GM21619 (cell line): ENCODE measurements at regions not wholly inside any gene's neighbourhood (a gene's known extent, or its start where the extent isn't known, plus 50 kb on each side); places are given as distances from the start of the nearest gene placed in this dataset.

Experiments
- ATAC-seq: cut with Tn5 transposase; IDR thresholded peaks from one replicate; pipeline ENCODE4 v1.9.1; 2021; ENCODE audit not compliant: unreplicated experiment

DNA sequence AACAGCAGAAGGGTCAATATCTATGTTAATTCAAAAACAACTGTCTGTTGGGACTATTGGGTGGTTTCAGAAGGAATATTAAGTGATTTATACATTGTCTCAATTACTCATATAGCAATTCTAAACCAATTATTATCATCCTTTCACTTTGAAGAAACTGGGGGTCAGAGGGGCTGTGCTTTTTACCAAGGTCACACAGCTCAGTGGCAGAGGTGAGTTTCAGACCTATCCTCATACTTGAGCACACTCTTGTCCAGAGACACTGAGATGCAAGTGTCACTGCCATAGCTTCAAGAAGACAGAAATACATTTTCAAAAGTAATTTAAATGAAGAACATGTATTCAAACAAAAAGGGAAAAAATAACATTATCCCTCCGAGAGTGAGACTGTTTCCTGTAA, 195.3 kb downstream of the ARL4A start:
- ATAC-seq, result no peak

GRCh38 chr7:12884033-12884432, 196.6 kb downstream of the ARL4A start:
- ATAC-seq, result no peak

DNA sequence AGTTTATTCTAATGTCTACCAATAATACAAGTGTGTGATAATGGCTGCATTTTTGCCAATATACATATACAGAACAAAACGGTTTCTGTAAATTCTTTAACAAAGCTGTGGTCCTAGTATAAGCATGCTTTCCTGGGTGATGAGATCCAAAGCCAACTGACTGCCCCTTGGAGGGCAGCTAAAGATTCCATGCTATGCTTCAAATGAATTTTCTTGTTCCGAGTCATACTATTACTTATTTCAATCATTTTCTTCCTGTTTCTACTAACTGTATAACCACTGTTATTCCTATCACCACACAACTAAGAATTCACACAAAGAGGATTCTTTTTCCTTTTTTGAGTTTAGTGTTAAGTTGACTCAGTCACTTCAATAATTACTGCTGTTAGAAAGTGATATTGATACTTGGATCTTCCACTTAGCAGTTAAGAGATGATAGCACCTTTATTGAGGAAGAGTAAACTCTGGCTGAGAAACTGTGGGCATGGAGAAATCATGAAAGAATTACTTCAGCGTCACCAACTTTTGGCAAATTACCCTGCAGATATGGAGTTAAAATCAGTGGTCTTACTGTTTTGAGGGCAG, 197.5 kb downstream of the ARL4A start:
- ATAC-seq, result no peak

- ATAC-seq, result no peak
Measured at GRCh38 chr7:12888717-12889116, 201.3 kb downstream of the ARL4A start.

DNA sequence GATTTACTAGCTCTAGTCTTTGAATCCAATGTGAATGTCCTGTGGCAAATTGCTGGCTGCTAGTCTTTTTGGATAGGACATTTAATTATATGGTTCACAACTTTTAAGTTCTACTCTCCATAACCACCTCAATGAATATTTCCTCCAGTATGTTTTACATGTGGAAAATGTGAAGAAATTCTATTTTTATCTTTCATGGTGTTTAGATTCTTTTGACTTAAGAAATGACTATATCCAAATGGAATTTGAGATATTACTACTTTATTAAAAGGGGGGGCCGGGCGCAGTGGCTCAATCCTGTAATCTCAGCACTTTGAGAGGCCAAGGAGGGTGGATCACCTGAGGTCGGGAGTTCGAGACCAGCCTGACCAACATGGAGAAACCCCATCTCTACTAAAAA, 202.0 kb downstream of the ARL4A start:
- ATAC-seq, result no peak

DNA sequence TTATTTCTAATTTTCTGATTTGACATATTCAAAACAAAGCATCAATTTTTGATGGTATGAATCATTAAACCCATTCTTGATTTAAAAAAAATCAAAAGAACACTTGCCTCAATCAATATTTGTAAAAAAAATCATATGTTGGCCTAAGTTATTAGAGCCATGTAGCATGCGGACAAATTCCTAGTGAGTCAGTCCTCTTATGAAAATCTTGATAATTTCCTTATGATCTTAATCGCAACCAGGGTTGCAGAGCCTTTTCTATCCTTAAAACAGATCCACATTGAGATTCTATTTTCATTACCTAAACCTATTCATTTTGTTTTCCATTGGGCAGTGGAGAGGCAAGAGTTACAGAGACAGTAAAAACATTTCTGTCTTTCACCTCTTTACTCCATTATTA, 203.2 kb downstream of the ARL4A start:
- no peak for ATAC-seq

GRCh38 chr7:12893292-12893691, 205.9 kb downstream of the ARL4A start:
- no peak for ATAC-seq

DNA sequence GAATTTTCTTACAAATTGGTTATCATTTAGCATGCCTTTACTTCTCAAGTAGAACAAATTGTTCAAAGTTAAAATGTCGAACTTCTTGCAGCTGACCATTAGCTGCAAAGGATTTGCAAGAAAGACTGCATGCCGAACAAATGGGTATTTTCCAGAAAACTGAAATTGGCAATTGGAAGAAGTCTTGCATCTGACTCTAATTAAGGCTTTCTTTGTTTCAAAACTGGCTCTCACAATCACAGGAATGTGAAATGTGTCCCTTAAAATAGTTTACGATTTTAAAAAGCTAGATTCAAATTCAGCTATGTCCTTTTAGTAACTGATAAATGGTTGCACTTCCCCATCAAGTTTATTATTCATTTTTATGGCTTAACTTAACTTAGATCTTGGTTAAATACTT, 207.9 kb downstream of the ARL4A start:
- no peak for ATAC-seq

DNA sequence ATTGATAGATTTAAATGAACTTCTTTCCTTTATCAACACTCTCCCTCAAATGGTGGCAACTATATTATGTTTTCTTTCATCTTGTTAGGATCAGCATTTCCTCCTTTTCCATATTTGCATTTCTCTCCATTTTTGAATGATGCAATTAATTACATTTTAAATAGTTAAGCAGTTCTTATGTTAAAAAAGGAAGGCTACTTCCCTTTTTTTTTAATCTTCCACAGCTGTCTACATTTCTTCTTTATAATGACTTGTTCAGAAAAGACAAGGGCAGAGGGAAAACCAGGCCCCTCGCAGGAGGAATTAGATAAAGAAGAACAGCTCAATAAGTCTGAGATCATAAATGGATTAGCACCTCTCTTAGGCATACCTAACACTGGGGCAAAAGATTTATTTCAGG, 208.9 kb downstream of the ARL4A start:
- no peak for ATAC-seq

GRCh38 chr7:12898004-12898403, 210.6 kb downstream of the ARL4A start:
- no peak for ATAC-seq

DNA sequence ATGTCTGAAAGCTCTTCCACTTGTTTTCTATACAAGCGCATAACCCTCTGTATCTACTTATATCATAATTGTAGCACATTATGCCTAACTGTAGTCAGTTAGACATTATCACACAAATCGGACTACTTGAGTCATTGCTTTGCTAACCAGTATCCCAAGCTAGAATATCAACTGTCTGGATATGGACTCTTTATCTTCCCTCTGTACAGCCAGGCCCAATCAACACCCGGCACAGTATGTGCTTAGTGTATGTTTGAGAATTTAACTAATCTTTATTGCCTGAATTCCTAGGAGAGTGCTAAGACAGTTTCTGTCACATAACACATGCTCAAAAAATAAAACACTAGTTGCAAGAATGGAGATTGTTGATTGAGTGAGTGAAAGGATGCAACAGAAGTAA, 211.2 kb downstream of the ARL4A start:
- no peak for ATAC-seq

GRCh38 chr7:12905671-12906070, 218.2 kb downstream of the ARL4A start:
- no peak for ATAC-seq

DNA sequence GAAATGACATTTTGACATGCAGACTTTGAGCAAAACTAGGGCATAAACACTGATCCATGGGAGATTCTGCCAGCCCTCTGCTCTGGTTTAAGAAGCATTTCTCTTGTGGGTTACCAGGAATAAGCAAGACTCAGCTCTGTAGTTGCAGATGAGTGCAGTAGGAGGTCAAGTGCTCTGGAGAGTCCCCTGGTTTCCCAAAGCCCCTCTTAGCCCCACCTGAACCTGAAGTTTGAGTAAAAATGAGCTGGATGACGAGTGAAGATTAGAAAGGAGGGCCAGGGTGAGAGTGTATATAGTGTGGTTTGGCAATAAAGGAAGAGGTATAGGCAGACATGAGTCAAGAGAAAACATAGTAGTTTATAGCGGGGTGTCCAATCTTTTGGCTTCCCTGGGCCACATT, 220.3 kb downstream of the ARL4A start:
- ATAC-seq, result no peak

DNA sequence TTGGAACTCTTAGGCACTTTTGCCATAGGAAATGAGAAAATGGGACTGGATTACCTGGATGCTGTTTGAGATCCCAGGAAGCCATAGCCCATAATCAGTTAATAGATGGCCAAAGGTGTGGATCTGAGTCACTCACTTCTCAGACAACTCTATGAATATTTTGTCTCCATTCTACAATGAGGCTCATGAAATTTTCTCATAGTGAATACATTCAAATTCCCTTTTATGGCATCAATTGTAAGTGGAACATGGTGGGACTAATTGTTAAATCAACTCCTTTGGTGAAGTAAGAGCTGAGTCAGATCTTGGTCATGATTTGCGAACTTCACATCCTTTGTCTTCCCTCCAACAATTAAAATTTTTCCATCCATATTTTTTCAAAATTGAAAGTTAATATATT, 222.1 kb downstream of the ARL4A start:
- ATAC-seq, result no peak

- no peak for ATAC-seq
Measured at GRCh38 chr7:12911053-12911452, 223.6 kb downstream of the ARL4A start.

DNA sequence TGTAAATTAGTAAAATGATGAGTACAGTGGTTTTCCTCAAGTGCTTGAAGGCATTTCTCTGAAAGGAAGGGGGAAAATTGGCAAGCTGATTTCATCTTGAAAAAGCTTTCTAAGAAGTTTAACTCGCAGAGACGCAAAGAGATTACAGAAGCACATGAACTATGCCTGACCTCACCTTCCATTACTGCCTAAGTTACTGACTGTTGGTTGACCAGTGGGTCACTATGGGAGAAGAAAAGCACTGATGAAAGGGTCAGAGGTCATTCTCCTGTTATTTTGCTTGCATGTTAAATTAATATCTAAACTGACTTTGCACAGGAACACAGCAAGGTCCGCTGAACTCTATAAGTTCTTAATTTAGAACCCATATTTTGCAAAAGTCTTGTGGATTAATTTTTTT, 225.6 kb downstream of the ARL4A start:
- ATAC-seq, result no peak

DNA sequence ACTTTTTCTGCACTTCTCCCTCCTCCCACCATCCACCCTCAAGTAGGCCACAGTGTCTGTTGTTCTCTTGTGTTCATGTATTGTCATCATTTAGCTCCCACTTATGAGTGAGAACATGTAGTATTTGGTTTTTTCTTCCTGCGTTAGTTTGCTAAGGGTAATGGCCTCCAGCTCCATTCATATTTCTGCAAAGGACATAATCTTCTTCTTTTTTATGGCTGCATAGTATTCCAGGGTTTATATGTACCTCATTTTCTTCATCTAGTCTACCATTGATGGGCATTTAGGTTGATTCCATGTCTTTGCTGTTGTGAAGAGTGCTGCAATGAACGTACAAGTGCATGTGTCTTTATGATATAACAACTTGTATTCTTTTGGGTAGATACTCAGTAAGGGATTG, 230.4 kb downstream of the ARL4A start:
- no peak for ATAC-seq

- no peak for ATAC-seq
Measured at GRCh38 chr7:12921751-12922345, 234.4 kb downstream of the ARL4A start.

GRCh38 chr7:12923971-12924370, 236.5 kb downstream of the ARL4A start:
- ATAC-seq, result no peak

DNA sequence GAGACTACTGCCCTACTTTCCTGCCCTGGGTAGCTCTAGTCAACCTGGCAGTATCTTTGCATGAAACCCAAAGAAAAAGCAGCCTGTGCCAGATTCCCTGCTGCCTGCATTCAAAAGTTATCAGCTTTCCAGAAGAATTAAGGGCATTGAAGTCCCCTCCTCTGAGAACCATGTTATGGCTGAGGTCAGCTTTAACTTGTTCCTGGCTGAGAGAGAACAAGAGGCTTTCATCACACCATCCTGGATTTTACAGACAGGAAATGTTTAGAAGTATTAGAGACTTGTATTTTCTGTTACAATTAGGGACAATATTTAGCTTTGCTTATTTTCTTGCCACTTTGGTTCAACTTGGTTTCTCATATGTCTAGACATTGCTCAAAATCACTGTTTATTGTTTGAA, 238.8 kb downstream of the ARL4A start:
- ATAC-seq, result no peak

DNA sequence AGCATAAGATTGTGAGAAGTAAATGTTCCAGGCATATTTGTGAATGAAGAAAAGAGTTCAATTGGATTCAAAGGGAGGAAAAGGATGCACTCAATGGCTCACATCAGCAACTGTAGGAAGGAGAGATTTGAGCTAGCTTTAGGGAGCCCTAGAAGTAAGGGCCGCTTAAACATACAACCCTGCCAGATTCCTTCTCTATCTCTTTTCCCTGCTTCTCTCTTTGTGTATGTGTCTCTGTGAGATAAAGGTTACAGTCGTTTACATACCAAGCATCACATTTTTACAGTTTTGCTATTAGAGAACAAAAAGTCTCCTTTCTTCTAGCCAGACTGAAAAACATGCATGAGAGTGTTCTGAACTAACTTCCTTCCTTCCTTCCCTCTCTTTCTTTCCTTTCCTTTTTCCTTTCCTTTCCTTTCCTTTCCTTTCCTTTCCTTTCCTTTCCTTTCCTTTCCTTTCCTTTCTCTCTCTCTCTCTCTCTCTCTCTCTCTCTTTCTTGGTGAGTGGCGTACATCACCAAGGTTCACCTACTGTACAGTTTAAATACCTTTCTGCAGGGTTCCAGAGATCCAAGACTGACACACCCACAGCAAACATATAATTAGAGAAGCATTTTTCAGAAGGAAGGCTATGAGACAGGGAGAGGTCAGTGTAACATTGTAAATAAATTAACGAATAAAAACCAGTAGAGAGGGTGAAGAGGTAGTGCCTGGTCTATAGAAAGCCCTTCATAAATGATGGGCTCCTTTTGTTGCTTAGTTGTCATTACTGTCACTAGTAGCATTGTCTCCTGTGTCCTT, 240.4 kb downstream of the ARL4A start:
- ATAC-seq, result no peak

GRCh38 chr7:12929476-12930140, 242.2 kb downstream of the ARL4A start:
- ATAC-seq, result peak; percentile 78
